Upper lobe of left lung (tissue), 6 donors: ENCODE measurements at regions not wholly inside any gene's neighbourhood (a gene's known extent, or its start where the extent isn't known, plus 50 kb on each side); places are given as distances from the start of the nearest gene placed in this dataset.

ENCODE experiments used
- ATAC-seq, 2 donors: fragments of 200-7000 bp; cut with Tn5 transposase; one replicate each; pipeline ENCODE4 v1.9.1; 2022; ENCODE audit warnings: mild to moderate bottlenecking in 2 of 2, moderate library complexity in 2 of 2; ENCODE audit not compliant: low FRiP score in 2 of 2
- DNase-seq, 2 donors: peaks; one replicate each; pipeline ENCODE4 v3.0.0-alpha.2; 2019 to 2020
- H3K27ac ChIP-seq, 4 donors: fragments of 200-600 bp; sonication (generic); one replicate each; pipeline ENCODE4 v1.5.1; 2016 to 2019
- H3K27me3 ChIP-seq, 4 donors: fragments of 200-600 bp; sonication (generic); one replicate each; pipeline ENCODE4 v1.5.1; 2017 to 2019
- H3K36me3 ChIP-seq, 4 donors: fragments of 200-600 bp; sonication (generic); one replicate each; pipeline ENCODE4 v1.5.1; 2016 to 2019
- H3K4me1 ChIP-seq, 4 donors: fragments of 200-600 bp; sonication (generic); one replicate each; pipeline ENCODE4 v1.5.1; 2018 to 2019
- H3K4me3 ChIP-seq, 4 donors: fragments of 200-600 bp; sonication (generic); one replicate each; pipeline ENCODE4 v1.5.1; 2017 to 2019; ENCODE audit warnings: mild to moderate bottlenecking in 2 of 4, moderate library complexity in 1 of 4
- H3K9me3 ChIP-seq, 4 donors: fragments of 200-600 bp; sonication (generic); one replicate each; pipeline ENCODE4 v1.5.1; 2018 to 2019
- CTCF ChIP-seq, 6 experiments: fragments of 450-650 bp in 4 of 6; fragments of 200-600 bp in 2 of 6; sonication (generic) in 2 of 6; IDR thresholded peaks; one replicate each; pipeline ENCODE4 v1.5.1; 2016 to 2019; ENCODE audit warnings: antibody characterized with exemption in 6 of 6
- EP300 ChIP-seq, 4 donors: sonication (generic); formaldehyde crosslinking; IDR thresholded peaks; one replicate each; pipeline ENCODE4 v1.5.1; 2017; ENCODE audit warnings: antibody characterized with exemption in 4 of 4, control low read depth in 2 of 4
- POLR2A ChIP-seq, 4 donors: fragments of 450-650 bp; IDR thresholded peaks; one replicate each; pipeline ENCODE4 v1.5.1; 2016 to 2017; ENCODE audit warnings: antibody characterized with exemption in 4 of 4, mild to moderate bottlenecking in 2 of 4
- POLR2AphosphoS5 ChIP-seq, 2 donors: sonication (generic); formaldehyde crosslinking; IDR thresholded peaks; one replicate each; pipeline ENCODE4 v1.5.1; 2017; ENCODE audit warnings: antibody characterized with exemption in 2 of 2
- WGBS, 2 donors: methylation state at CpG; one replicate each; pipeline ENCODE4 v1.1.5; 2017 to 2018; 5-methylcytosine and 5-hydroxymethylcytosine counted together
- donor health status: DM: no; HTN: no; CAD: no; lungs with moderate emphysema.
- donor health status: DM: no; HTN: yes; CAD: no; lungs with severe emphysema.

DNA sequence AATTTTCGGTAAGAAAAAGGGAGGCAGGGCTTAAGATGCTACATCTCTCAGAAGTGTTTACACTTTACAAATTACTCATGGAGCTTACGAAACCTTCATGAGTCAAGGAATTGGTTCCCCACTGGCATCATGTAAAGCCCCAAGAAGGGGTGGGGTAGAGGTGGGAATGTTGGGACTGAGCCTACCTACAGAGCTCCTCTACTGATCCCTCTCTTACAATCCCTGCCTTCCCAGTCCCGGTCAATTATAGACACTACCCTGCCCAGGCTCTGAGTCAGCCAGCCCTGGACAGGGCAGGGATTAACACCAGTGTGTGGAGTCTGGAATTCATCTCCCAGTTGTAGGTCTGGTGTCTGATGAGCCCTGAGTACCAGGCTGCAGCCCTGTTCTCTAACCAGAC, 248.9 kb downstream of the PAX3 start:
- H3K27ac ChIP-seq, result no peak overlapping the region
- no peaks in the 10 kb centered on the region for H3K4me1 ChIP-seq
- no peaks in the 10 kb centered on the region for H3K27me3 ChIP-seq
- H3K9me3 ChIP-seq, result no peaks in the 10 kb centered on the region
- H3K4me3 ChIP-seq, result no peak overlapping the region
- DNase-seq (no peak), ATAC-seq (peak in 1 of 2 donors; percentile 56)
- no peaks in the 10 kb centered on the region for H3K36me3 ChIP-seq
- WGBS, 2 donors, result 54 to 88% methylated on average over 3 of the region's 3 CpGs
- no peak for TF ChIP-seq CTCF (IDR thresholded peaks at IDR 0.05)
- no peak for TF ChIP-seq POLR2A (IDR thresholded peaks at IDR 0.05)
- TF ChIP-seq EP300 (IDR thresholded peaks at IDR 0.05), result no peak
- TF ChIP-seq POLR2AphosphoS5 (IDR thresholded peaks at IDR 0.05), result no peak

- WGBS, 2 donors, result 74 to 81% methylated on average over 4 of the region's 4 CpGs
- DNase-seq (no peak), ATAC-seq (peak in 1 of 2 donors; percentile 9)
- Histone ChIP-seq H3K9me3 (no peaks in the 10 kb centered on the region), H3K4me1 (no peaks in the 10 kb centered on the region), H3K4me3 (no peak overlapping the region), H3K27me3 (no peaks in the 10 kb centered on the region), H3K36me3 (no peaks in the 10 kb centered on the region), H3K27ac (no peak overlapping the region)
- TF ChIP-seq POLR2AphosphoS5 (IDR thresholded peaks at IDR 0.05) (no peak), CTCF (IDR thresholded peaks at IDR 0.05) (no peak), POLR2A (IDR thresholded peaks at IDR 0.05) (no peak), EP300 (IDR thresholded peaks at IDR 0.05) (no peak)
These were observed 254.9 kb downstream of the PAX3 start for GRCh38 chr2:222043897-222044296.

- Histone ChIP-seq H3K27ac (no peak overlapping the region), H3K36me3 (no peaks in the 10 kb centered on the region), H3K9me3 (no peaks in the 10 kb centered on the region), H3K4me3 (no peak overlapping the region), H3K4me1 (peaks cover 0 to 6% (median 0%) of the 10 kb centered on the region in 4 donors), H3K27me3 (no peaks in the 10 kb centered on the region)
- DNase-seq (no peak), ATAC-seq (no peak)
- WGBS, 2 donors, result 70 to 73% methylated on average over 4 of the region's 4 CpGs
- TF ChIP-seq POLR2A (IDR thresholded peaks at IDR 0.05), result no peak
These were observed 256.1 kb downstream of the PAX3 start for GRCh38 chr2:222042666-222043065.

DNA sequence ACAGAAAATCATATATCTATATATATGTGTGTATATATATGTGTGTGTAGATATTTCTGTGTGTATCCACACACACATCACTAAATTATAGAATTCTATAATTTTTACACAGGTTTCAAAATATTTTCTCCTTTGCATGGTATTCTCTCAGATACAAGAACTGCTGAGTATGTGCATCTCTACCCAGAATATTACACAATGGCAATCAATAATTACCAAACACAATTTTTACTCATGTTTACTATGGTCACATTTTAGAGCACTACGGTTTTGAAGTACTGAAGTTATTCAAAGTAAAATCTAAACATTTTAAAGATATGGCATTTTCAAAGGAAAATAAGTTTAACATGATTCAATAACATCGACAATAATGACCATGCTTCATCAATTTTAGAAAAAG, 258.5 kb downstream of the PAX3 start:
- 79 to 84% methylated on average over 2 of the region's 2 CpGs for WGBS, 2 donors
- Histone ChIP-seq H3K27ac (no peak overlapping the region), H3K9me3 (no peaks in the 10 kb centered on the region), H3K36me3 (no peaks in the 10 kb centered on the region), H3K4me1 (peaks cover 0 to 6% (median 0%) of the 10 kb centered on the region in 4 donors), H3K27me3 (no peaks in the 10 kb centered on the region), H3K4me3 (no peak overlapping the region)
- ATAC-seq (no peak), DNase-seq (no peak)
- TF ChIP-seq POLR2AphosphoS5 (IDR thresholded peaks at IDR 0.05) (no peak), CTCF (IDR thresholded peaks at IDR 0.05) (no peak), POLR2A (IDR thresholded peaks at IDR 0.05) (no peak), EP300 (IDR thresholded peaks at IDR 0.05) (no peak)

DNA sequence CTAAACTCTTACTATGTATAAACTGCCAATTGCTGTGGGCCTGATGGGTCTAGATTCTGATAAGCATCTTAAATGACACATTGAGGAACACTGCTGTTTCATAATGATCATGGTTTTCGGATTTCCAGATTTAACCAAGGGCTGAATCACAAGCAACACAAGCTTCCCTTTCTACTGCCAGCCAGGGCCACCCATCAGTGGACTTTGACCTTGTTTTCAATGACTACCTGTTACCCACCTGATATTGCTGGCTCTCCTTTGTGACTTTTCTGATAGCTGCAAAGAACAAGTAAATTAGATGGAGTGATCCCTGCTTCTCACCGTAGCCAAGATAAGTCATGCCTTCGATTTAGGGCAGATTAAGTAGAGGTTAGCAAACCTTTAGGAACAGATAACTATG, 259.0 kb downstream of the PAX3 start:
- H3K4me1 ChIP-seq, result peaks cover 0 to 6% (median 0%) of the 10 kb centered on the region in 4 donors
- no peak for ATAC-seq
- no peak for DNase-seq
- 50 to 84% methylated on average over 3 of the region's 3 CpGs for WGBS, 2 donors
- H3K36me3 ChIP-seq, result no peaks in the 10 kb centered on the region
- no peak overlapping the region for H3K4me3 ChIP-seq
- no peaks in the 10 kb centered on the region for H3K9me3 ChIP-seq
- H3K27me3 ChIP-seq, result no peaks in the 10 kb centered on the region
- no peak overlapping the region for H3K27ac ChIP-seq
- TF ChIP-seq POLR2AphosphoS5 (IDR thresholded peaks at IDR 0.05), result no peak
- TF ChIP-seq EP300 (IDR thresholded peaks at IDR 0.05), result no peak
- no peak for TF ChIP-seq CTCF (IDR thresholded peaks at IDR 0.05)
- TF ChIP-seq POLR2A (IDR thresholded peaks at IDR 0.05), result no peak
